GM19438 (cell line): ENCODE measurements at regions not wholly inside any gene's neighbourhood (a gene's known extent, or its start where the extent isn't known, plus 50 kb on each side); places are given as distances from the start of the nearest gene placed in this dataset.
"Not testable (repeated sequence)": the region's sequence is repeated elsewhere in the genome, so short reads cannot be mapped to it uniquely, and the experiment has no call there.

Source experiments
- ATAC-seq: cut with Tn5 transposase; IDR thresholded peaks from one replicate; pipeline ENCODE4 v1.9.1; 2021; ENCODE audit warnings: low read depth; ENCODE audit not compliant: unreplicated experiment

GRCh38 chr5:17755406-17755805, 121.1 kb downstream of the TAF11L14 start:
- not testable (repeated sequence) for ATAC-seq

- ATAC-seq, result no peak
These were observed 127.1 kb downstream of the TAF11L14 start for GRCh38 chr5:17761326-17761725.

- ATAC-seq, result no peak
These were observed 129.0 kb downstream of the TAF11L14 start for GRCh38 chr5:17763301-17763700.

GRCh38 chr5:17766031-17766430, 131.8 kb downstream of the TAF11L14 start:
- no peak for ATAC-seq

GRCh38 chr5:17769277-17769676, 135.0 kb downstream of the TAF11L14 start:
- no peak for ATAC-seq

GRCh38 chr5:17772232-17772631, 138.0 kb downstream of the TAF11L14 start:
- no peak for ATAC-seq

- no peak for ATAC-seq
These were observed 151.5 kb downstream of the TAF11L14 start for GRCh38 chr5:17785774-17786173.

GRCh38 chr5:17788351-17788750, 154.1 kb downstream of the TAF11L14 start:
- ATAC-seq, result no peak

- ATAC-seq, result no peak
These were observed 159.9 kb downstream of the TAF11L14 start for GRCh38 chr5:17794201-17794600.

GRCh38 chr5:17794815-17795214, 160.6 kb downstream of the TAF11L14 start:
- ATAC-seq, result no peak

GRCh38 chr5:17796142-17796541, 161.9 kb downstream of the TAF11L14 start:
- ATAC-seq, result no peak

- ATAC-seq, result no peak
These were observed 162.6 kb downstream of the TAF11L14 start for GRCh38 chr5:17796757-17797396.

- no peak for ATAC-seq
These were observed 165.3 kb downstream of the TAF11L14 start for GRCh38 chr5:17799521-17799920.

- no peak for ATAC-seq
These were observed 167.3 kb downstream of the TAF11L14 start for GRCh38 chr5:17801595-17801994.

- ATAC-seq, result no peak
These were observed 168.0 kb downstream of the TAF11L14 start for GRCh38 chr5:17802256-17802655.

GRCh38 chr5:17803971-17804370, 169.7 kb downstream of the TAF11L14 start:
- no peak for ATAC-seq

GRCh38 chr5:17805227-17805825, 171.1 kb downstream of the TAF11L14 start:
- no peak for ATAC-seq

GRCh38 chr5:17806818-17807468, 172.7 kb downstream of the TAF11L14 start:
- ATAC-seq, result no peak

GRCh38 chr5:17808566-17808965, 174.3 kb downstream of the TAF11L14 start:
- no peak for ATAC-seq

- ATAC-seq, result no peak
These were observed 176.5 kb downstream of the TAF11L14 start for GRCh38 chr5:17810734-17811133.

GRCh38 chr5:17813214-17813613, 179.0 kb downstream of the TAF11L14 start:
- no peak for ATAC-seq

- ATAC-seq, result no peak
These were observed 182.2 kb downstream of the TAF11L14 start for GRCh38 chr5:17816505-17816904.
